Stimulated activated naive CD8-positive, alpha-beta T cell treated with anti-CD3 and anti-CD28 coated beads, Interleukin-15, amount 100 ng/mL, for 72 hours (primary cell): ENCODE measurements at regions not wholly inside any gene's neighbourhood (a gene's known extent, or its start where the extent isn't known, plus 50 kb on each side); places are given as distances from the start of the nearest gene placed in this dataset.

ENCODE experiments used
- ATAC-seq: fragments of 150-1000 bp; cut with Tn5 transposase; 2 replicates; pipeline ENCODE4 v1.10.0; 2021; ENCODE audit warnings: mild to moderate bottlenecking, moderate library complexity
- DNase-seq, 2 donors: peaks; one replicate each; pipeline ENCODE4 v3.0.0; 2021 to 2022
- H3K27ac Mint-ChIP-seq, 2 donors: one replicate each; pipeline ENCODE4 v1.8.0; 2022; ENCODE audit warnings: mild to moderate bottlenecking in 2 of 2, mixed read lengths in 2 of 2, moderate library complexity in 2 of 2
- H3K27me3 Mint-ChIP-seq: one replicate; pipeline ENCODE4 v1.8.0; 2022; ENCODE audit warnings: mixed read lengths
- H3K4me1 Mint-ChIP-seq: one replicate; pipeline ENCODE4 v1.8.0; 2022; ENCODE audit warnings: mild to moderate bottlenecking, mixed read lengths
- H3K4me3 Mint-ChIP-seq, 2 donors: one replicate each; pipeline ENCODE4 v1.8.0; 2022; ENCODE audit warnings: mild to moderate bottlenecking in 2 of 2, mixed read lengths in 2 of 2, moderate library complexity in 1 of 2
- H3K9me3 Mint-ChIP-seq, 2 donors: one replicate each; pipeline ENCODE4 v1.8.0; 2022; ENCODE audit warnings: mixed read lengths in 2 of 2

DNA sequence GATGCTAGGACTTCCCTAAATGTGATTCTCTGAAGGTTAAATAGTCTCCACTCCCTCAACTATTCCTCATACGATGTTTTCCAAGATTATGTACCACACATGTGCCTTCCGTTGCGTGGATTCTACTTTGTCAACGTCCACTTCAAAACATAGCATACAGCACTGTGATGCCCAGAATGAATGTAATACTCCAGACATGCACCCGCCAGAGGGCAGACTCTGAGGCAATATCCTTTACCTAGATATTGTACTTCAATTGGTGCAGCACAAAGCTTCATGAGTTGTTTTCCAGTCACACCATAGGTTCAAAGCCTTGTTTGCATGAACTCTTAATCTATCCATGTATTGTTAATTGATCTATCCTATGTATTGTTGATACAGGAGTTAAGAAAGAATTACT, 201.0 kb upstream of the NABP1 start:
- no peak for DNase-seq
- peaks cover 8% of the 10 kb centered on the region for H3K27me3 Mint-ChIP-seq
- peaks cover 8 to 18% of the 10 kb centered on the region in 2 donors for H3K9me3 Mint-ChIP-seq
- no peaks in the 10 kb centered on the region for H3K4me1 Mint-ChIP-seq
- no peak overlapping the region for H3K4me3 Mint-ChIP-seq
- H3K27ac Mint-ChIP-seq, result no peak overlapping the region
- ATAC-seq, result no peak

- H3K4me3 Mint-ChIP-seq, result no peak overlapping the region
- ATAC-seq, result no peak
- H3K9me3 Mint-ChIP-seq, result peaks cover 25 to 35% of the 10 kb centered on the region in 2 donors
- no peaks in the 10 kb centered on the region for H3K4me1 Mint-ChIP-seq
- no peak for DNase-seq
- peaks cover 8% of the 10 kb centered on the region for H3K27me3 Mint-ChIP-seq
- H3K27ac Mint-ChIP-seq, result no peak overlapping the region
Observed at GRCh38 chr2:191478799-191479679, 198.9 kb upstream of the NABP1 start.

DNA sequence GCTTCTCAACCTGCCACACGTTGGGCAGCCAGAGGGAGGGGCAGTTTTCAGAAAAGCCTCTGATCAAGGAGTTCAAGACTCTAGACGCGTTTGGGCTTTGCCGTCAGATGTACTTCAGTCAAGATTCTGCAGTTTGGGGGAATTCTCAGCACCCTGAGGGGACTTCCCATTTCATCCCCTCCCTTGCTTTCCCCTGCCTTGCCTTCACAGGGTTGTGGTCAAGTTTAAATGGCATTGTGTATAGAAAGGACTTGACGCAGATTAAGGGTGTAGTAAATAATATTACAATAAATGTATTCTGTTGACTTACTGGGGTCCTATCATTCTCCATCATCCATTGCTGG, 198.3 kb upstream of the NABP1 start:
- H3K4me3 Mint-ChIP-seq, result no peak overlapping the region
- no peak overlapping the region for H3K27ac Mint-ChIP-seq
- peaks cover 25 to 38% of the 10 kb centered on the region in 2 donors for H3K9me3 Mint-ChIP-seq
- DNase-seq (no peak), ATAC-seq (peak; percentile 18)
- no peaks in the 10 kb centered on the region for H3K4me1 Mint-ChIP-seq
- peaks cover 8% of the 10 kb centered on the region for H3K27me3 Mint-ChIP-seq

DNA sequence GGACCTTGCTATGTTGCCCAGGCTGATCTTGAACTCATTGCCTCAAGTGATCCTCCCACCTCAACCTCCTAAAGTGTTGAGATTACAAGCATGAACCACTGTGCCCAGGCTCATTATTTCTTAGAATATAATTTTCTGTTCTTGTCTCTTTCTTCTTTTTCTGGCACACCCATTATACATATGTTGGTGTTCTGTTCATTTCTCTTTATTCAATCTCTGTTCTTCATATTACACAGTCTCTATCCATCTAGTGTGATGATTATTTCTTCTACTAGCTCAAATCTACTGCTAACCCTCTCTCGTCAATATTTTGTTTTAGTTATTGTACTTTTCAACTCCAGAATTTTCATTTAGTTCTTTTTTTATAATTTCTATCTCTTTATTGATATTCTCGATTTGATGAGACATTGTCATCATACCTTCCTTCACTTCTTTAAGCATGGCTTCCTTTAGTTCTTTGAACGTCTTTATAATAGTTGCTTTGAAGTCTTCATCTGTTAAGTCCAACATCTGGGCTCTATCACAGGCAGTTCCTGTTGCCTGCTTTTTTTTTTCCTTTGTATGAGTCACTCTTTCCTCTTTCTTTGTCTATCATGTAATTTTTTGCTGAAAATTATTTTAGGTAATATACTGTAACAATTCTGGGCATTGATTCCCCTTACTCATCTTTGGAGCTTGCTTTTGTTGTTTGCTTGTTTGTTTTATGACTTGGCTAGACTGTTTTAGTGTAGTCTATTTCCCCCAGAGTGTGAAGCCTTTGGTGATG, 196.4 kb upstream of the NABP1 start:
- no peaks in the 10 kb centered on the region for H3K4me1 Mint-ChIP-seq
- ATAC-seq, result no peak
- no peak overlapping the region for H3K4me3 Mint-ChIP-seq
- H3K27me3 Mint-ChIP-seq, result peaks cover 8% of the 10 kb centered on the region
- no peak for DNase-seq
- no peak overlapping the region for H3K27ac Mint-ChIP-seq
- H3K9me3 Mint-ChIP-seq, result peaks cover 25 to 40% of the 10 kb centered on the region in 2 donors

- Mint-ChIP-seq H3K27me3 (peaks cover 8% of the 10 kb centered on the region), H3K4me3 (no peak overlapping the region), H3K9me3 (peaks cover 25 to 40% of the 10 kb centered on the region in 2 donors), H3K4me1 (no peaks in the 10 kb centered on the region), H3K27ac (no peak overlapping the region)
- ATAC-seq (no peak), DNase-seq (no peak)
Observed at GRCh38 chr2:191483117-191483516, 194.8 kb upstream of the NABP1 start.

- ATAC-seq (no peak), DNase-seq (no peak)
- no peak overlapping the region for H3K27ac Mint-ChIP-seq
- no peak overlapping the region for H3K4me3 Mint-ChIP-seq
- H3K4me1 Mint-ChIP-seq, result no peaks in the 10 kb centered on the region
- peaks cover 18 to 24% of the 10 kb centered on the region in 2 donors for H3K9me3 Mint-ChIP-seq
- H3K27me3 Mint-ChIP-seq, result no peaks in the 10 kb centered on the region
Observed at GRCh38 chr2:191486584-191487320, 191.2 kb upstream of the NABP1 start.

DNA sequence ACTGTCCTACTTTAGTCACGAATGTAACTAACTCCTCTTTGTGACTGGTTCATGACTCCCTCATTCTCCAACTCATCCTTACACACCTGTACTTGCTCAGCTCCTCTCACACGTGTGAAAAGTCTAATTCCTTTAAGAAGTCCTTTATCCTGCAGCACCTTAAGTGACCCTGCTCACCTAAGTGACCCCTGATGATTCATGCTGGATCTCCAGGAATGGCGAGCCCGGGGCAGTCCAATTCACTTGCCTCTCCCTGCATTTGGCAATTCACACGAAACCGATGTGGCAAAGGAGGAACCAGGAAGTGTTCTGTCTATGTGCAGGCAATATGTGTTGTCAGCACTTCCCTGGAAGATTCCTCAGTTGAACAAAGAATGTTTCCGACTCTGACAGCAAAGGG, 189.8 kb upstream of the NABP1 start:
- Mint-ChIP-seq H3K4me3 (no peak overlapping the region), H3K4me1 (no peaks in the 10 kb centered on the region), H3K27me3 (no peaks in the 10 kb centered on the region), H3K27ac (no peak overlapping the region), H3K9me3 (peaks cover 8 to 13% of the 10 kb centered on the region in 2 donors)
- DNase-seq, result no peak
- ATAC-seq, result no peak

- no peak for ATAC-seq
- Mint-ChIP-seq H3K9me3 (peaks cover 0 to 6% of the 10 kb centered on the region in 2 donors), H3K27me3 (peaks cover 5% of the 10 kb centered on the region), H3K4me1 (no peaks in the 10 kb centered on the region), H3K27ac (no peak overlapping the region), H3K4me3 (no peak overlapping the region)
- DNase-seq, result no peak
Observed at GRCh38 chr2:191489177-191489576, 188.8 kb upstream of the NABP1 start.

DNA sequence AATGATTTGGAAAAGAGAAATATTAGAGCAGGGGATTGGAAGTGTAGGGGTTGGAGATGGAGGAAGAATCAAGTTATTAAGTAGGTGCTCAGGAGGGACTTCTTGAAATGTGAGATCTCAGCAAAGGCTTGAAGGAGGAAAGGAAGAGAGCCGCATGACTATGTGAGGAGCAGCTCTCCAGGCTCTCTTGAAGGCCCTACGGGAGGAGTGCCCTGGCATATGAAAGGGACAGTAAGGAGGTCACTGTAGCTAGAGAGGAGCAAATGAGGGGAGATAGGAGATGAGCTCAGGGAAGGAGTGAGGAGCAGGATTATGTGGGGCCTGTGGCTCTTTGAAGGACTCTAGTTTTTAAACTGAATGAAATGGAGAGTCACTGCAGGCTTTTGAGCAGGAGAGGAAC, 181.1 kb upstream of the NABP1 start:
- Mint-ChIP-seq H3K27me3 (peaks cover 17% of the 10 kb centered on the region), H3K4me1 (no peaks in the 10 kb centered on the region), H3K9me3 (no peaks in the 10 kb centered on the region), H3K4me3 (no peak overlapping the region), H3K27ac (no peak overlapping the region)
- DNase-seq, result no peak
- no peak for ATAC-seq

DNA sequence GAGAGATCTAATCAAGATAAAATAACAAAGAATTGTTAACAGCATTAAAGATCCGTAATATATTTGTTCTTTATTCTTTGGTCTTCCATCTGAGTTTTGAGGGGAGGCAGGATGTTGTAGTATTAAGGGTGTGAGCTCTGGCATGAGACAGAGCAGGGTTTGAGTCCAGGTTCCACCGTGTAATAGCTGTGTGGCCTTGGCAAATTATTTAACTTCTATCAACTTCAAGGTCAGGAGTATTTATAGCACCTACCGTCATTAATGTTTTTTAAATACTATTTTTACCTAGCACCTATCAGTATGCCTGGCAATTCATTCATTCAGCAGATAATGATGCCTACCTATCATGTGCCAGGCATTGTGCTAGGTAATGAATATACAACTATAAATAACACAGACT, 180.1 kb upstream of the NABP1 start:
- Mint-ChIP-seq H3K4me3 (no peak overlapping the region), H3K4me1 (no peaks in the 10 kb centered on the region), H3K27me3 (peaks cover 17% of the 10 kb centered on the region), H3K9me3 (no peaks in the 10 kb centered on the region), H3K27ac (no peak overlapping the region)
- ATAC-seq (no peak), DNase-seq (no peak)

- no peaks in the 10 kb centered on the region for H3K9me3 Mint-ChIP-seq
- H3K4me1 Mint-ChIP-seq, result no peaks in the 10 kb centered on the region
- ATAC-seq (no peak), DNase-seq (no peak)
- H3K4me3 Mint-ChIP-seq, result no peak overlapping the region
- no peak overlapping the region for H3K27ac Mint-ChIP-seq
- H3K27me3 Mint-ChIP-seq, result peaks cover 13% of the 10 kb centered on the region
Observed at GRCh38 chr2:191499050-191499449, 178.9 kb upstream of the NABP1 start.

DNA sequence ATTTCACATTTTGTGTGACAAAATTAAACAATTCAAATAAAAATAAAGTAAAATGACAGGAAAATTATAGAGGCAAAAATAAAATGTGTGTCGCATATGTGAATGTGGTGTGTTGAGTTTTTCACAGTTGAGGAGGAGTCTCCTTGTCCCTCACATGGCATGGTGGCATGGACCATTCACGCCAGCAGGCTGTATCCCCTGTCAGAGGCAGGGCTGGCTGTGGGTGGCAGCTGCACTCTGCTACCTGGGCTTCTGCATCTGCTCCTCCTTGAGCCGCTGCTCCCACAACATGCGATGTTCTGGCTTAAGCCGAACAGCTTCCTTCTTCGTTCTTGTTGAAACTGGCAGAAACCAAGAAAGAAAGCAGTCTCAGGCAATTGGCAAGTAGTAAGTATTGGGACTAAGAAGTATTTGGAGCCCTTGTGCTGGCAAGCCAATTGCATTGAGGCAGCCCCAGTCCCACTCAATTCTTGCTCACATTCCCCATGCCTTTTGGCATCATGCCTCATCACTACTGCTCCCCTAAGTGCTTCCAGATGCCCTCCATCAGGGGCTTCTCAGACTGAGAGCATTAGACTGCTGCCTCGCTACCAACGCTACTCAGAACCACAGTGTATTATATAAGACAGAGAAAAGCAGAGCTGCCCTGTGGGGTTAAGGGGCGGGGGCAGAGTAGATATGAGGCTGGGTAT, 177.9 kb upstream of the NABP1 start:
- no peak overlapping the region for H3K27ac Mint-ChIP-seq
- ATAC-seq, result no peak
- H3K9me3 Mint-ChIP-seq, result no peaks in the 10 kb centered on the region
- no peak for DNase-seq
- H3K27me3 Mint-ChIP-seq, result peaks cover 9% of the 10 kb centered on the region
- H3K4me1 Mint-ChIP-seq, result no peaks in the 10 kb centered on the region
- H3K4me3 Mint-ChIP-seq, result no peak overlapping the region

DNA sequence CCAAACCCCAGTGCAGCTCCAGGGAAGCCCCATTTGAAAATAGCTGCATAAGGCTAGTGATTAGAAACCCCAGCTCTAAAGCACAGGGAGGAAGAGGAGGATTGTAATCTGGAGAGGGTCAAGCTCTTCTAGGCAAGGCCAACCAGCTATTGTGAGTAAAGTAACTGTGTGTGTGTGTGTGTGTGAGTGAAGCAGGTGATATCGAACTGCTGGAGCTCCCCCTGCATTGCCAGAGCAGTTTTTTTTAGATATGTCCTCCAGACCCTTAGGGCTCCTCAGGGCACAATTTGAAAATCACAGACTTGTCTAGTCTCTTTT, 177.4 kb upstream of the NABP1 start:
- ATAC-seq (no peak), DNase-seq (no peak)
- H3K27me3 Mint-ChIP-seq, result peaks cover 9% of the 10 kb centered on the region
- no peaks in the 10 kb centered on the region for H3K4me1 Mint-ChIP-seq
- no peak overlapping the region for H3K4me3 Mint-ChIP-seq
- no peaks in the 10 kb centered on the region for H3K9me3 Mint-ChIP-seq
- no peak overlapping the region for H3K27ac Mint-ChIP-seq

- peaks cover 9% of the 10 kb centered on the region for H3K27me3 Mint-ChIP-seq
- H3K9me3 Mint-ChIP-seq, result no peaks in the 10 kb centered on the region
Observed at GRCh38 chr2:191500884-191501560, 176.9 kb upstream of the NABP1 start.

GRCh38 chr2:191501561-191502168, 176.3 kb upstream of the NABP1 start:
- ATAC-seq (no peak), DNase-seq (no peak)
- Mint-ChIP-seq H3K9me3 (peaks cover 0 to 1% of the 10 kb centered on the region in 2 donors), H3K27ac (no peak overlapping the region), H3K4me3 (no peak overlapping the region), H3K4me1 (no peaks in the 10 kb centered on the region), H3K27me3 (peaks cover 6% of the 10 kb centered on the region)

More at GRCh38 chr2:191500884-191501560, 176.9 kb upstream of the NABP1 start:
- no peak for ATAC-seq
- no peak for DNase-seq
- H3K4me3 Mint-ChIP-seq, result no peak overlapping the region
- H3K4me1 Mint-ChIP-seq, result no peaks in the 10 kb centered on the region
- no peak overlapping the region for H3K27ac Mint-ChIP-seq
